ENCODE measurements at regions not wholly inside any gene's neighbourhood (a gene's known extent, or its start where the extent isn't known, plus 50 kb on each side); places are given as distances from the start of the nearest gene placed in this dataset.

GRCh38 chrX:68945081-68945602 is 116.3 kb downstream of the EFNB1 start:
- ATAC-seq = no peak
- H3K27ac ChIP-seq (ENCODE audit: low read length) = no peak overlapping the region
- in situ Hi-C loops (cut with HindIII; ENCODE audit: low pct_unique_long_range_greater_than_20kb, low sequenced_read_pairs) = no loop called here

GRCh38 chrX:68944211-68944610 is 115.4 kb downstream of the EFNB1 start:
- intact Hi-C loops (cut with micrococcal nuclease; ENCODE audit: unreplicated experiment) = no loop called here
- BruUV-seq (replicated peaks) = no TSS peak
- H3K27ac ChIP-seq (ENCODE audit: low read length) = no peak overlapping the region
- H3K4me1 ChIP-seq (ENCODE audit: control insufficient read depth, insufficient read depth, low read length) = no peaks in the 10 kb centered on the region
- in situ Hi-C loops (cut with HindIII; ENCODE audit: low pct_unique_long_range_greater_than_20kb, low sequenced_read_pairs) = no loop called here
- POLR2A ChIA-PET = no interaction called here
- DNase-seq (ENCODE audit: low read depth, low spot score) (no peak), ATAC-seq (no peak)
- H3K4me3 ChIP-seq (ENCODE audit: low read depth in 2 of 2, low read length in 2 of 2) = no peak overlapping the region
- TF ChIP-seq CTCF (IDR thresholded peaks at IDR 0.05) = no peak
- no peak for TF ChIP-seq REST (IDR thresholded peaks at IDR 0.05; ENCODE audit: insufficient read depth in 1 of 2, low read depth in 2 of 2, low read length in 1 of 2)
- TF ChIP-seq SIN3A (IDR thresholded peaks at IDR 0.05; ENCODE audit: borderline replicate concordance, insufficient read depth, low read depth, low read length) = no peak
- TF ChIP-seq TCF7L2 (IDR thresholded peaks at IDR 0.05; ENCODE audit: low read depth, low read length) = no peak
- no peak for TF ChIP-seq POLR2AphosphoS5 (IDR thresholded peaks at IDR 0.05; ENCODE audit: low read depth, low read length)
- H3K36me3 ChIP-seq (ENCODE audit: control insufficient read depth, insufficient read depth, low read length) = no peaks in the 10 kb centered on the region
- CTCF ChIA-PET = no interaction called here
- no peaks in the 10 kb centered on the region for H3K27me3 ChIP-seq (ENCODE audit: control insufficient read depth, insufficient read depth, low read length)
- no peaks in the 10 kb centered on the region for H3K9me3 ChIP-seq (ENCODE audit: control insufficient read depth, insufficient read depth, low read depth, low read length)

More at GRCh38 chrX:68945081-68945602, 116.3 kb downstream of the EFNB1 start:
- no peak for DNase-seq (ENCODE audit: low read depth, low spot score)
- Histone ChIP-seq H3K27me3 (ENCODE audit: control insufficient read depth, insufficient read depth, low read length) (no peaks in the 10 kb centered on the region), H3K4me1 (ENCODE audit: control insufficient read depth, insufficient read depth, low read length) (no peaks in the 10 kb centered on the region), H3K36me3 (ENCODE audit: control insufficient read depth, insufficient read depth, low read length) (no peaks in the 10 kb centered on the region), H3K4me3 (ENCODE audit: low read depth in 2 of 2, low read length in 2 of 2) (no peak overlapping the region), H3K9me3 (ENCODE audit: control insufficient read depth, insufficient read depth, low read depth, low read length) (no peaks in the 10 kb centered on the region)
- intact Hi-C loops (cut with micrococcal nuclease; ENCODE audit: unreplicated experiment) = no loop called here
- BruUV-seq (replicated peaks) = no TSS peak
- ChIA-PET CTCF (no interaction called here), POLR2A (no interaction called here)
- TF ChIP-seq REST (IDR thresholded peaks at IDR 0.05; ENCODE audit: insufficient read depth in 1 of 2, low read depth in 2 of 2, low read length in 1 of 2) (no peak), CTCF (IDR thresholded peaks at IDR 0.05) (no peak), TCF7L2 (IDR thresholded peaks at IDR 0.05; ENCODE audit: low read depth, low read length) (no peak), POLR2AphosphoS5 (IDR thresholded peaks at IDR 0.05; ENCODE audit: low read depth, low read length) (no peak), SIN3A (IDR thresholded peaks at IDR 0.05; ENCODE audit: borderline replicate concordance, insufficient read depth, low read depth, low read length) (no peak)
